Endothelial cell of umbilical vein (primary cell): ENCODE measurements at regions not wholly inside any gene's neighbourhood (a gene's known extent, or its start where the extent isn't known, plus 50 kb on each side); places are given as distances from the start of the nearest gene placed in this dataset.

Experiments used
- BruUV-seq: library from RNA; stranded (reverse); fragments of 400-500 nt; replicated peaks from 2 replicates; lab custom pipeline; 2021; lab: Mats Ljungman, UMichigan
- CTCF ChIA-PET: fragments of 300-600, 350-600 bp; sonication (Branson Sonifier 250); formaldehyde crosslinking; loops from one replicate; lab custom pipeline; 2021; ENCODE audit warnings: antibody characterized with exemption, inconsistent platforms; lab: Charles Lee
- POLR2A ChIA-PET: fragments of 300-600, 350-600 bp; sonication (Branson Sonifier 250); formaldehyde crosslinking; loops from one replicate; lab custom pipeline; 2021; ENCODE audit warnings: antibody characterized with exemption, inconsistent platforms; lab: Charles Lee
- DNase-seq: peaks from one replicate; pipeline ENCODE4 v3.0.0-alpha.2; 2011; ENCODE audit warnings: low read depth, low spot score
- FAIRE-seq: peaks from 2 replicates; lab custom pipeline; 2011; peaks lifted over from hg19 to GRCh38; lab: Jason Lieb, UNC
- H2AFZ ChIP-seq: 2 replicates; pipeline ENCODE4 v1.6.0; 2012; ENCODE audit warnings: low read depth, low read length, control low read depth, inconsistent platforms
- H3K27ac ChIP-seq: 2 replicates; pipeline ENCODE4 v1.5.1; 2011; ENCODE audit warnings: low read depth, mild to moderate bottlenecking, control low read depth, low read length, moderate library complexity; ENCODE audit not compliant: insufficient read depth
- H3K27me3 ChIP-seq, 2 experiments: 2 replicates each; pipeline versions ENCODE4 v1.6.0 to v1.6.1; 2011; ENCODE audit warnings: low read length in 2 of 2, mixed read lengths in 1 of 2; ENCODE audit not compliant: control insufficient read depth in 2 of 2, insufficient read depth in 2 of 2
- H3K36me3 ChIP-seq, 2 experiments: 2 replicates in 1 of 2; 3 replicates in 1 of 2; pipeline ENCODE4 v1.5.1; 2011; ENCODE audit warnings: low read length in 2 of 2, mild to moderate bottlenecking in 1 of 2, moderate library complexity in 1 of 2; ENCODE audit not compliant: control insufficient read depth in 2 of 2, insufficient read depth in 2 of 2; ENCODE audit errors: extremely low read depth in 1 of 2
- H3K4me1 ChIP-seq: 3 replicates; pipeline ENCODE4 v1.5.1; 2011; ENCODE audit warnings: mild to moderate bottlenecking, low read length; ENCODE audit not compliant: control insufficient read depth, insufficient read depth; ENCODE audit errors: extremely low read depth
- H3K4me2 ChIP-seq: 2 replicates; pipeline ENCODE4 v1.6.1; 2011; ENCODE audit warnings: low read length, control low read depth, mixed read lengths; ENCODE audit not compliant: insufficient read depth
- H3K4me3 ChIP-seq, 3 experiments: fragments of 200-600 bp in 1 of 3; sonication (generic), shearing (Covaris generic) in 1 of 3; replicated peaks in 1 of 3; 2 replicates each; pipeline ENCODE4 v1.5.1; 2011 to 2016; ENCODE audit warnings: control low read depth in 3 of 3, low read length in 3 of 3, mild to moderate bottlenecking in 2 of 3, inconsistent platforms in 1 of 3, low read depth in 1 of 3, moderate library complexity in 1 of 3; ENCODE audit not compliant: insufficient read depth in 1 of 3
- H3K79me2 ChIP-seq: 2 replicates; pipeline ENCODE4 v1.6.0; 2012; ENCODE audit warnings: low read length, inconsistent platforms; ENCODE audit not compliant: control insufficient read depth, insufficient read depth
- H3K9ac ChIP-seq: replicated peaks from 2 replicates; pipeline ENCODE3; 2011; ENCODE audit warnings: low read length, control low read depth; ENCODE audit not compliant: insufficient read depth; ENCODE audit errors: extremely low read depth
- H3K9me1 ChIP-seq: replicated peaks from 3 replicates; pipeline ENCODE4 v1.6.0; 2011; ENCODE audit warnings: mild to moderate bottlenecking, low read length; ENCODE audit not compliant: control insufficient read depth, insufficient read depth; ENCODE audit errors: extremely low read depth
- H3K9me3 ChIP-seq: replicated peaks from 2 replicates; pipeline ENCODE4 v1.5.1; 2012; ENCODE audit warnings: low read length, inconsistent platforms; ENCODE audit not compliant: control insufficient read depth, insufficient read depth
- H4K20me1 ChIP-seq: replicated peaks from 2 replicates; pipeline ENCODE3; 2011; ENCODE audit warnings: mild to moderate bottlenecking, low read length; ENCODE audit not compliant: control insufficient read depth, insufficient read depth; ENCODE audit errors: extremely low read depth
- CTCF ChIP-seq, 2 donors: IDR thresholded peaks; 1 replicate in 1 of 2; 2 replicates in 1 of 2; pipeline ENCODE4 v1.5.1; 2011; ENCODE audit warnings: low read length in 2 of 2, mild to moderate bottlenecking in 2 of 2, moderate library complexity in 2 of 2, control low read depth in 1 of 2, inconsistent platforms in 1 of 2, low read depth in 1 of 2; ENCODE audit not compliant: insufficient read depth in 1 of 2; ENCODE audit errors: extremely low read depth in 1 of 2
- EZH2 ChIP-seq: IDR thresholded peaks from 2 replicates; pipeline ENCODE4 v1.6.1; 2012; ENCODE audit warnings: borderline replicate concordance, low read depth, mild to moderate bottlenecking, moderate library complexity, low read length, inconsistent platforms; ENCODE audit not compliant: severe bottlenecking
- FOS ChIP-seq: IDR thresholded peaks from 2 replicates; pipeline ENCODE4 v1.6.1; 2011; ENCODE audit warnings: mild to moderate bottlenecking, low read length, moderate library complexity, borderline replicate concordance; ENCODE audit not compliant: insufficient read depth
- GATA2 ChIP-seq: IDR thresholded peaks from 2 replicates; pipeline ENCODE4 v1.7.0; 2011; ENCODE audit warnings: low read depth, mild to moderate bottlenecking, moderate library complexity, mixed read lengths, low read length; ENCODE audit not compliant: insufficient read length, insufficient read depth
- JUN ChIP-seq: IDR thresholded peaks from 2 replicates; pipeline ENCODE4 v1.6.1; 2011; ENCODE audit warnings: borderline replicate concordance, low read depth; ENCODE audit not compliant: insufficient read length, insufficient read depth
- MAX ChIP-seq: IDR thresholded peaks from 2 replicates; pipeline ENCODE4 v1.6.1; 2011; ENCODE audit not compliant: insufficient read depth, insufficient read length
- MYC ChIP-seq: IDR thresholded peaks from one replicate; pipeline ENCODE4 v1.6.1; 2011; ENCODE audit warnings: mild to moderate bottlenecking, low read depth, low read length
- POLR2A ChIP-seq: IDR thresholded peaks from 2 replicates; pipeline ENCODE4 v1.6.1; 2012; ENCODE audit warnings: low read depth, mild to moderate bottlenecking, control low read depth, low read length
- POLR2AphosphoS5 ChIP-seq: IDR thresholded peaks from 2 replicates; pipeline ENCODE4 v1.6.1; 2012; ENCODE audit warnings: low read depth, mild to moderate bottlenecking, control low read depth, low read length, moderate library complexity; ENCODE audit not compliant: insufficient read depth
- dilution Hi-C: fragments of 300-500 bp; cut with MboI; formaldehyde crosslinking; loops from one replicate; pipeline ENCODE4 v1.15.0; 2019; ENCODE audit warnings: low sequenced_read_pairs; ENCODE audit not compliant: extremely low pct_ligation_motif_present
- intact Hi-C: fragments of 100-400 bp; cut with micrococcal nuclease; formaldehyde crosslinking; loops from one replicate; pipeline ENCODE4 v1.10.0; 2022

GRCh38 chr10:90993340-90993739 is 72.5 kb upstream of the ANKRD1 start:
- no peak for DNase-seq
- no peaks in the 10 kb centered on the region for H3K79me2 ChIP-seq
- POLR2A ChIA-PET, result no interaction called here
- H3K9ac ChIP-seq, result no peak overlapping the region
- intact Hi-C loops, result no loop called here
- no peak overlapping the region for H3K27ac ChIP-seq
- no peaks in the 10 kb centered on the region for H3K27me3 ChIP-seq
- BruUV-seq, result no TSS peak
- no peaks in the 10 kb centered on the region for H3K36me3 ChIP-seq
- H3K9me1 ChIP-seq, result no peaks in the 10 kb centered on the region
- no peak overlapping the region for H2AFZ ChIP-seq
- FAIRE-seq, result no peak
- H3K9me3 ChIP-seq, result no peaks in the 10 kb centered on the region
- CTCF ChIA-PET, result interaction anchor here (0.9 to 1.5 kb wide), 4 partner anchors 9 to 13 kb away, joined by 3 to 6 read pairs (median 4); no protein-coding TSS in a partner anchor
- H3K4me3 ChIP-seq, result no peak overlapping the region
- H3K4me2 ChIP-seq, result no peak overlapping the region
- dilution Hi-C loops, result no loop called here
- TF ChIP-seq POLR2AphosphoS5 (no peak), EZH2 (no peak), MAX (no peak), POLR2A (no peak), GATA2 (no peak), CTCF (IDR thresholded peaks at IDR 0.05; ENCODE audit: extremely low read depth in 1 of 2, insufficient read depth in 1 of 2, low read depth in 1 of 2, low read length in 2 of 2) (no peak), FOS (no peak), MYC (no peak), JUN (no peak)
- H3K4me1 ChIP-seq, result no peaks in the 10 kb centered on the region
- H4K20me1 ChIP-seq, result no peaks in the 10 kb centered on the region
